ENCODE measurements at regions not wholly inside any gene's neighbourhood (a gene's known extent, or its start where the extent isn't known, plus 50 kb on each side); places are given as distances from the start of the nearest gene placed in this dataset.

- H4K20me1 ChIP-seq (ENCODE audit: insufficient read depth), result no peaks in the 10 kb centered on the region
- DNase-seq, result no peak
- no peak overlapping the region for H3K4me2 ChIP-seq (ENCODE audit: unreplicated experiment)
- no peaks in the 10 kb centered on the region for H3K9me2 ChIP-seq (ENCODE audit: insufficient read depth)
- H3K4me3 ChIP-seq, result no peak overlapping the region
- TF ChIP-seq EZH2phosphoT487 (IDR thresholded peaks at IDR 0.05; ENCODE audit: insufficient read depth, low read depth) (no peak), EZH2 (IDR thresholded peaks at IDR 0.05; ENCODE audit: insufficient read depth, poor library complexity, severe bottlenecking) (no peak)
- WGBS, 2 experiments (ENCODE audit: low coverage in 1 of 2, low lambda C conversion rate in 2 of 2, missing lambda C conversion rate in 2 of 2), result 40 to 42% methylated on average over 23 of the region's 23 CpGs
- no peak overlapping the region for H3K9ac ChIP-seq
- H3K9me3 ChIP-seq (ENCODE audit: low read depth), result no peaks in the 10 kb centered on the region
- in situ Hi-C loops (cut with MboI), result no loop called here
- no peaks in the 10 kb centered on the region for H3K4me1 ChIP-seq (ENCODE audit: insufficient read depth)
- no peak overlapping the region for H2AFZ ChIP-seq
- H3K36me3 ChIP-seq (ENCODE audit: low read depth), result no peaks in the 10 kb centered on the region
- H3K79me2 ChIP-seq (ENCODE audit: insufficient read depth), result no peaks in the 10 kb centered on the region
- no peaks in the 10 kb centered on the region for H3K27me3 ChIP-seq (replicated peaks; ENCODE audit: insufficient read depth)
- no peak overlapping the region for H3K27ac ChIP-seq
- H3F3A ChIP-seq (ENCODE audit: insufficient read depth), result no peaks in the 10 kb centered on the region
These were observed 287.4 kb downstream of the BRD1 start for GRCh38 chr22:49540084-49540912.

- H3K9me2 ChIP-seq (ENCODE audit: insufficient read depth), result no peaks in the 10 kb centered on the region
- 27 to 31% methylated on average over 6 of the region's 6 CpGs for WGBS, 2 experiments (ENCODE audit: low coverage in 1 of 2, low lambda C conversion rate in 2 of 2, missing lambda C conversion rate in 2 of 2)
- no peaks in the 10 kb centered on the region for H3K9me3 ChIP-seq (ENCODE audit: low read depth)
These were observed 289.7 kb downstream of the BRD1 start for GRCh38 chr22:49538006-49538405.

GRCh38 chr22:49536571-49537131 is 291.0 kb downstream of the BRD1 start:
- H3K79me2 ChIP-seq (ENCODE audit: insufficient read depth), result no peaks in the 10 kb centered on the region
- no peak for TF ChIP-seq EZH2phosphoT487 (IDR thresholded peaks at IDR 0.05; ENCODE audit: insufficient read depth, low read depth)
- no peak for TF ChIP-seq EZH2 (IDR thresholded peaks at IDR 0.05; ENCODE audit: insufficient read depth, poor library complexity, severe bottlenecking)

More at GRCh38 chr22:49538006-49538405, 289.7 kb downstream of the BRD1 start:
- Histone ChIP-seq H3K36me3 (ENCODE audit: low read depth) (no peaks in the 10 kb centered on the region), H3K79me2 (ENCODE audit: insufficient read depth) (no peaks in the 10 kb centered on the region), H3K9ac (no peak overlapping the region), H2AFZ (no peak overlapping the region), H3K4me2 (ENCODE audit: unreplicated experiment) (no peak overlapping the region), H3K27me3 (replicated peaks; ENCODE audit: insufficient read depth) (no peaks in the 10 kb centered on the region), H4K20me1 (ENCODE audit: insufficient read depth) (no peaks in the 10 kb centered on the region), H3K4me3 (no peak overlapping the region), H3K4me1 (ENCODE audit: insufficient read depth) (no peaks in the 10 kb centered on the region), H3F3A (ENCODE audit: insufficient read depth) (no peaks in the 10 kb centered on the region), H3K27ac (no peak overlapping the region)
- no peak for DNase-seq
- in situ Hi-C loops (cut with MboI), result no loop called here
- TF ChIP-seq EZH2 (IDR thresholded peaks at IDR 0.05; ENCODE audit: insufficient read depth, poor library complexity, severe bottlenecking) (no peak), EZH2phosphoT487 (IDR thresholded peaks at IDR 0.05; ENCODE audit: insufficient read depth, low read depth) (no peak)

GRCh38 chr22:49535527-49536125 is 292.0 kb downstream of the BRD1 start:
- H3F3A ChIP-seq (ENCODE audit: insufficient read depth), result no peaks in the 10 kb centered on the region
- no peaks in the 10 kb centered on the region for H3K9me3 ChIP-seq (ENCODE audit: low read depth)
- H3K4me2 ChIP-seq (ENCODE audit: unreplicated experiment), result no peak overlapping the region
- H2AFZ ChIP-seq, result no peak overlapping the region
- TF ChIP-seq EZH2 (IDR thresholded peaks at IDR 0.05; ENCODE audit: insufficient read depth, poor library complexity, severe bottlenecking) (no peak), EZH2phosphoT487 (IDR thresholded peaks at IDR 0.05; ENCODE audit: insufficient read depth, low read depth) (no peak)
- DNase-seq, result no peak
- no peaks in the 10 kb centered on the region for H3K27me3 ChIP-seq (replicated peaks; ENCODE audit: insufficient read depth)
- H3K9ac ChIP-seq, result no peak overlapping the region
- H3K4me1 ChIP-seq (ENCODE audit: insufficient read depth), result no peaks in the 10 kb centered on the region
- no peaks in the 10 kb centered on the region for H3K79me2 ChIP-seq (ENCODE audit: insufficient read depth)
- in situ Hi-C loops (cut with MboI), result no loop called here
- H3K36me3 ChIP-seq (ENCODE audit: low read depth), result no peaks in the 10 kb centered on the region
- H3K27ac ChIP-seq, result no peak overlapping the region
- H4K20me1 ChIP-seq (ENCODE audit: insufficient read depth), result no peaks in the 10 kb centered on the region
- H3K9me2 ChIP-seq (ENCODE audit: insufficient read depth), result no peaks in the 10 kb centered on the region
- no peak overlapping the region for H3K4me3 ChIP-seq
- 36 to 52% methylated on average over 15 to 16 of the region's 16 CpGs for WGBS, 2 experiments (ENCODE audit: low coverage in 1 of 2, low lambda C conversion rate in 2 of 2, missing lambda C conversion rate in 2 of 2)

More at GRCh38 chr22:49536571-49537131, 291.0 kb downstream of the BRD1 start:
- Histone ChIP-seq H3K4me2 (ENCODE audit: unreplicated experiment) (no peak overlapping the region), H3K4me3 (no peak overlapping the region), H3K9me3 (ENCODE audit: low read depth) (no peaks in the 10 kb centered on the region), H3K27me3 (replicated peaks; ENCODE audit: insufficient read depth) (no peaks in the 10 kb centered on the region), H4K20me1 (ENCODE audit: insufficient read depth) (no peaks in the 10 kb centered on the region), H3K4me1 (ENCODE audit: insufficient read depth) (no peaks in the 10 kb centered on the region), H3K27ac (no peak overlapping the region), H3K36me3 (ENCODE audit: low read depth) (no peaks in the 10 kb centered on the region), H3K9me2 (ENCODE audit: insufficient read depth) (no peaks in the 10 kb centered on the region), H2AFZ (no peak overlapping the region), H3K9ac (no peak overlapping the region), H3F3A (ENCODE audit: insufficient read depth) (no peaks in the 10 kb centered on the region)
- DNase-seq, result no peak
- WGBS, 2 experiments (ENCODE audit: low coverage in 1 of 2, low lambda C conversion rate in 2 of 2, missing lambda C conversion rate in 2 of 2), result 24 to 28% methylated on average over 17 of the region's 17 CpGs
- in situ Hi-C loops (cut with MboI), result no loop called here
